ENCODE measurements at regions not wholly inside any gene's neighbourhood (a gene's known extent, or its start where the extent isn't known, plus 50 kb on each side); places are given as distances from the start of the nearest gene placed in this dataset.

DNA sequence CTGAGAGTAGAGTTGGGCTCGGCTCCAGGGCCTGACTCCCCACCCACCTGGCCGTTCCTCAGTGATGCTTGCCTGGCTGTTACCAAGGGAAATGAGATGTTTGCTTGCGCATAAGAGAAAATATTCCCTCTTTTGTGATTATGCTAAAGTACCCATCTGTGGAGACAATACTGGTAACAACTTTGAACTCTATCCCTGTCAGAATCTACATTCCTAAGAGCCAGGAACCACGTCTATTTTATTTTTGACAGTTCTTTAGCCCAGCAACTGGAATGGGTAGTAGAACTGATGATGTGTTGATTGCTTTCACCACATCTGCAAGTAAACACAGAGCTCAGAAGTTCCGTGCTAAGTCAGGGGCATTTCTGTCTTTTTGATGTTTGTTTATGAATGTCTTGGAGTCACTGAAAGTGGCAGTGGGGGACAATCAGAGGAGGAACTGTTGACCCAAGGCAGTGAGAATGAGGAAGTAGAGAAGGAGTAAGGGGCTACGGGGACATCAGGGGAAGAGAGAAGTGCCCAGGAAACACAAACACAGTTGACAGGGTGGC is 348.3 kb upstream of the SOX11 start:
- no peak for DNase-seq (ENCODE audit: low spot score)

DNA sequence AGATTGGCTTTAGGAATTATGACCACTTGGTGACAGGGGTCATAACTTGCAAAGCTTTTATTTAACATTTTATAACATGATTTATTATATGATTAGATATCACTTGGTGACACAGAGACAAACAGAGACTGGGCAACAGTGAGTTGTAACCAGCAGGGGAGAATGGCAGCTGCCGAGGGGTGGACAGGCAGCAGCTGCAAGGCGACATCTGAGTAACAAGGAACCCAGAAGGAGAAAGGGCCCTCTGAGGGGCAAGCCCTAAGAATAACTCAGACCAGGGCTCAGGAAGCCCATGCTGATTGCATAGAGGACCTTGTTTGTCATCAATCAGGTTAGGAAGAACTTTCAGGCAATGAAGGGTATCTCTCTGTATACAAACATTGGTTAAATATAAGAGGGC is 339.9 kb upstream of the SOX11 start:
- no peak for DNase-seq (ENCODE audit: low spot score)

DNA sequence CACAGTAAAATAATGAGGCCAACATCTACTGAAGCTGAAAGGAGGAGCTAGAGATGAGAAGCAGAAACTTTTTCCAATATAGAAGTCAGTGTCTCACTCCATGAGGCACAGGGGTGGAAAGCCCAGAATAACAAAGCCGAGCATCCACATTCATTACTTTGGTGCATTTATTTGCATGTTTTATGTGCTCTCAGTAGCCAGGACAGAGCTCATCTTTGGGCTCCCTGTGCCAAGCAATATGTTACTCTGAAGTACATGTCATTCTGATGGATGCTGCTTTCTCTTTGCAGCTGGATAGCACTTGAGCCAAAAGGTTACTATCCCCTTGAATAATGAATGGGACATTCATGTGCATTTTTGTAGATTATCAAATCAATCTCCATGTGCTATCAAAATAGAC is 338.6 kb upstream of the SOX11 start:
- no peak for DNase-seq (ENCODE audit: low spot score)

DNA sequence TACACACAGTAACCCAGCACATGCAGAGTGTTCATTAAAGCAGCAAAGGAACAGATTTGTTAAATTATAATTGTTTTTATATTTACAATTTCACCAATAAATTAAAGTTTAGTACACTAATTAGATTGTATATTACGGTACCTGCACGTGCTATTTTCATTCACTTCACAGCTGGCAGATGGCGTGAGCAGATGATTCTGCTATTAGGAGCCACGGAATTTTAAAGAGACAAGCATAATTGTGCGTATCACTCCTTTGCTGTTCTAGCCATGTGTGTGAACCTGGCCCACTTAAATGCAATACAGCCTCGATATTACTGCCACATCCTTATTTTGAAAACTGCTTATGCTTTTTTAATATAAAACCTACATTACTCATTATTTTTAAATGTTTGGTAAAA is 332.8 kb upstream of the SOX11 start:
- DNase-seq (ENCODE audit: low spot score): no peak

DNA sequence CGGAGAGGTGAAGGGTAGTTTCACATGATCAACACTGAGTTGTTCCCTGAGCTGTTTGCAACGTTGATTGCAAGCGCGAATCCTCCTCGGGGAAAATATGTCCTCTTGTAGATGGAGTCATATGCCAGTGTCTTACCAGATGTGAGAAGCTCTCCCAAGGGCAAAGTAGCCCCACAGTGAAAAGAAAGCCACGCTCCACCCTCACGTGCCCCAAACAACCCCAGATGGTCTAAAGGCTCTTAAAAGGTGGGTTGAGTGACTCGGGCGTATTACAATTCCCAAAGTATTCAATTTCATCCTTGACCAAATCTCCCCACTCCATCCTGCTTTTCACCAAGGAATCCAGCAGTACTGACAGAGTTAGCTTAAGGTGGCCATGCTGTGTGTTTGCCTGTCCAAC is 332.1 kb upstream of the SOX11 start:
- no peak for DNase-seq (ENCODE audit: low spot score)

DNA sequence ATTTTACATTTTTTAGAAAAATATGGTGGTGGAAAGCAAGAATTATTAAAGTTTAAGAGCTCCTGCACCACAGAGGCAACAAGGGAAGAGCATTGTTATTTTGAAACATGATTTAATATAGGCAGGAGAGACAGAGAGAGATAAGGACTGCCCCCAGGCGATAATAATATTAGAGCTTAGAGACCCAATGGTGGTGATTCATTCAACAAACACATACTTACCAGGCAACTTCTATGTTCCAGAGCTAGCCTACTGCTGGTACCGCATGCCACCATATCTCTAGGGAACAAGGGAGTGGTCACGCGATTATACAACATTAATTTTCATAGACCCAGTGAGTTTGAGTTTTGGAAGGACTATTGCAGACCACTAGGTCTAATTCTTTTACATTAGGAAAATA is 327.8 kb upstream of the SOX11 start:
- no peak for DNase-seq (ENCODE audit: low spot score)

DNA sequence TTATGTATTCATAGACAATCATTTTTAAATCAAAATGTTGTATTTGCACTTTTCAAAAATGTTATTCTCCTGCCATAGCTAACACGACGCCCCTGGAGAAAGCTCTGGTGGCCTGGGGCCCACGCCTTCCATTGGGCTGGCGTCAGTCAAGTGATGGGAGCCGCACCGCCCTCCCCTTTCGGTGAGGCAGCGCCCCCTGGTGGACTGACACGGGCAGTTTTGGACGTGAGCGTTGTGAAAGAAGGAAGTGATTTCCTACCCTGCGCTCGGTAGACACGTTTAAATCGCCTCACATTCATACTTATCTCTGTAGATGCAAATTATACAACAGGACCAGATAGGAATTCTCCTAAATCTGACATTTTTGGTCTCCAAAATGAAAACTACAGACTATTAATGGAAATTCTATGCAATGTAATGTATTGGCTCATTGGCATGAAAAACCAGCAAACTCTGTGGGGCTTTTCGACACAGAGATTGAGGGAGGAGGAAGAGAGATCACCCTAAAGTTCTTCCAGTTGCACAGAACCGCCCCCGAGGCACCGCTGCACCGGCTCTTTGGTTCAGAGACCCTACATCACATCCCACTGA is 326.2 kb upstream of the SOX11 start:
- peak; percentile 40 for DNase-seq (ENCODE audit: low spot score)

DNA sequence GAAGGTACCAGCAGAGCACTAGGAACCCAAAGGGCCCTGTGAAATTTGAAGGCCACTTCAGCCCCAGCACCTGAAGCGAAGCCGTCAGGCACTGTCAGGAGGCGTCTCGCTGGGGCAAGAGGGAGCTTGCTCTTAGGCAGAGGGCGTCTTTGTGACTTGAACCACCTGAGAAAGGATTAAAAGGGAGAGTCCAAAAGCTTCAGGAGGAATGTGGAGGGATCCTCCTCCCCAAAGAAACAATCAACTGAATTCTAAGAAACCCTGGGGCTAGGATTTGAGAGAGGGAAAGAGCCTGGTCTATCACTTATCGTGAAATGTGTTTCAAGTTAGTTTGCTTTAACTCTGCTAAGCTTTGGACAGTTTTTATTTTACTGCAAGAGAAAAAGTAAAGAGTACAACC is 324.9 kb upstream of the SOX11 start:
- DNase-seq (ENCODE audit: low spot score): no peak

DNA sequence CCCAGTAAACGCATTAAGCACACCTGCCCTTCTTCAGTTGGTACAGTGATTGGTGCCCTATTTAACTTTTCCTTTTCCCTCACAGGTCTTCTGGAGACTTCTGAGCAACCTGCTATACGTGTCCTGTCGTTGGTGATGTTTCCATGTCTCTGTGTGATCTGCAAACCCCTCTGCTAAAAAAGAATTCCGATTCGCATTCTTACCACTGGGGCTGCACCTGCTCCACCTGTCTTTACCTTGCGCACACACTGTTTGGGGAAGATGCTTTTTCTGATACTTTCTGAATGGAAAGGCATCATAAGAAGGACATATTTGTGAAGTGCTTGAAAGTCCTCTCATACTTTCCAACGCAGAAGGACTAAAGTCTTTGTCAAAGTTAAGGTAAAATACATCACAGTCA is 323.9 kb upstream of the SOX11 start:
- no peak for DNase-seq (ENCODE audit: low spot score)

DNA sequence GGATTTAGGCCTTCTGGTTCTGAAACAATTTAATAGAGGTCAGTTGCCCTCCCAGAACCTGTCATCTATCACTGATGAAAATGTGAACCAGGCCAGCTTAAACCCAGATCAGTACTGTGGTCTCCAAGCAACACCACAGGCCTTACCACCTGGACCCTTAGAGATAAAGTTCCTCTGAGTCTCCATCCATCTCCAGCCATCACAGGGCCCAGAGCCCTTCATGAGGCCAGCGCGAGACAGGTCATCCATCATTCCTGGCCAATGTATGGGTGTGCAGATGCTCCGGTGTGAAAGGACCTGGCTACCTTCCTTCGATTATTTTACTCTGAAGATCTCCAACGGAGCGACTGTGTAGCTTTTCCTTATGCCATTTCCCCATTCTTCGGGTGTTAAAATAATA is 322.7 kb upstream of the SOX11 start:
- DNase-seq (ENCODE audit: low spot score): no peak

DNA sequence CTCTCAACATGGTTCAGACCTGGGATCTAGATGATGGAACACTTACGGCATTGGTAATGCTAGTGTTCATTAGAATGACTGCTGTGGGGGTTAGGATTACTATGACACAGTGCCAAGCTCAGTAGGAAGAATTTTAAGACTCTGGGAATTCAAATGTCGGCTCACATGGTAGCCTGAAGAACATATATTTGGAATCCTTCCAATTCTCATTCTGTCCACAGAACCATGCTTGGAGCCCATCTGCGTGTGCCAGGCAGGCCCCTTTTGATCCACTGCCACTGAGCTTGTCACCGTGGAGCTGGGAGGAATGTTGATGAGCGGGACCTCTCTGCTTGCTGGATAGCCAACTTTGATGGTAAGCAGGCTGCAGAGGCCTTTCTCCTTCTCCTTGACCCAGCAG is 322.0 kb upstream of the SOX11 start:
- no peak for DNase-seq (ENCODE audit: low spot score)

DNA sequence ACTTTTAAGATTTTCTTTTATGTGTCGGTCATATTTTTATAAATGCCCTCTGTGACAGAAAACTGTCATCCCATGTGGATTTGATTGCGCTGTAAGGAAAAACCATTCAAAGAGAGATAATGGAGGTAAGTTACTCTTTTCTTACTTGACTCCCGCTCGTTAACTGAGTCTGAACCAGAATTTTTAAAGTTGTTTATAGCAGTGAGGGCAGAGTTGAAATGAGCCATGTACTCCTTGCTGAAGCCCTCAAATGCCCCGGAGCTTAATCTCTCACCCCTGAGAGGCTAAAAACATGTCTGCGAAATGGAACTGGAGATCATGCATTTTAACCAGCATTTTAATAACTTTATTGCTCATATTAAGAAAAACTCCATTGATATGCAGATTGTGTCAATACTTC is 320.0 kb upstream of the SOX11 start:
- DNase-seq (ENCODE audit: low spot score): no peak

DNA sequence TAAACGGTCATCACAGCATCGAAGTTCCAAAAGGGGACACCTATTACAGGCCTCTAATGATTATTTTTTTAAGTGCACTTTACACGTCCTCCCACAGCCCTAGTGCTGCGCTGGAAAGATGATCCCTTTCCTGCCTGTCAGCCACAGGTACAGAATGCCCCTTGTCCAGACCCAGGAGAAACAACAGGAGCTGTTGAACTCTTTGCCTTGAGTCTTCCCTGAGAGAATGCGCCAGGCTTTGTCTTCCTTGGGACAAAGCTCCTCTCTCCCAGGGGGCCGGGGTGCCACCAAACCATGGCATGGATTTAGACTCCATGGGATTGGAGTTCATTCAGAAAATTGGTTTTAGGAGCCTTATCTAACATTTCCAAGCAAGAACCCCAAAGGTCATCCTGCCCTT is 319.0 kb upstream of the SOX11 start:
- no peak for DNase-seq (ENCODE audit: low spot score)

DNA sequence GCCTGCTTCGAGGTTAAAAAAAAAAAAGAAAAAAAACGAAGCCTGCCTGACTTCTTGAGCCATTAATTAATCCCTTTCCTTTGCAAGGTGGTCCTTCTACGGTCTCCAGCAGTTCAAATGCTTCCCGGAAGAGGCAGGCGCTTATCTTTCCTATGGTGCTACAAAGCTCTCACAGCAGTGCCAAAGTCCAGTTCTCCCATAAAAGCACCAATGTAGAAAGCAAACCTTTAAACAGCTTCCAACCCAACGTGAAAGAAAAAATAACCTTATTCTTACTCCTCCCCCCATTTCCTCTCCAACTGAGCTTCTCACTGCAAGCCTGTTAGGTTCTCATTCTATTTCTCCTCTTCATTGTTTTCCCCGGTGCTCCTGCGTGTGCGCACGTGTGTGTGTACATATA is 317.4 kb upstream of the SOX11 start:
- DNase-seq (ENCODE audit: low spot score): no peak

DNA sequence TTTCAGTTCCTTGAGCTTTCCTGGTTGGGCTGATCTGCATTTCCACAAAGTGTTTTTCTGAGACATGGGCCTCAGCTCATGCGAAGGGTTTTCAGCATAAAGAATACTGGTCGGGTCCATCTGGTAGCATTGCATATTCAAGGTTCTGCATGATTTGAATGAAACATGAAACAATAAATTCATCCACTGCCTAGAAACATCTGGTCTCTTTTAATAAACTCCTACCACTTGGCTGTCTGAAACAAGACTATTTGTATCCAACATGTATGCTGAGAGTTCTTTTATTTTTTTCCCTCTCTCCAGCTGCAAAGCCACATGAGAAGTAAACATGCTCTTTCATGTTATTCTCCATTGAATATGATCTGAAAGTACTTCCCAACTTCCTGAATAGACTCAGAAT is 314.9 kb upstream of the SOX11 start:
- DNase-seq (ENCODE audit: low spot score): no peak

DNA sequence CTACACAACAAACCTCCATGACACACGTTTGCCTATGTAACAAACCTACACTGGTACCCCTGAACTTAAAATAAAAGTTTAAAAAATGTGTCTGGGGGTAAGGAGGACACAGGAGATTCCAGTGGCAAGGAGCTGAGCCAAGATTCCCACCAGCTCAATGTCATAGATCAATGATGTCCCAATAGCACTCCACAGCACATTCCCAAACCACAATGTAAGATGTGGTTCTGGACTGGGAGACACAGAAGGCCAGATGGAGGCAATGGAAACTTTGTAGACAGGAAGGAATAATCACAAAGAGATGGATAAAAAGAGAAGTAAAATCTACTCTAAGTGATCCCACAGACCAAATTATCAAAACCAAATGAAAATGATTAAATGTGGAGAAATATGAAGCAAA is 312.4 kb upstream of the SOX11 start:
- DNase-seq (ENCODE audit: low spot score): no peak

DNA sequence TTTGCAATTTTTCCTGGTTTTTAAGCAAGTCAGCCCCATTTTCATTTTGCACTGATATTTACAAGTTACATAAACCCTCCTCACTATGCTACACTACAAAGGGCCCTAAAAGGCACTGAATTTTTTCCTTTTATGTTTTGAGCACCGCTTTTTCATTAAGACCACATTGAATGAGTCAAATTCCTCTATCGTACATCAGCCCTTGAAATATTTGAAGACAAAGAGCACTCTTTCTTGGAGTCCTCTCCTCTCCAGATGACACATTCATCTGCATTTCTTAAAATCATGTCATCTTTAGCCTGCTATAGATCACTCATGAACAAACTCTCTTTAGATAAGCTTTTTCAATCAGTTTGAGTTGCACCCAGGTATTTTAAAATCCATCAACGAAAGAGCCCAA is 306.6 kb upstream of the SOX11 start:
- no peak for DNase-seq (ENCODE audit: low spot score)

DNA sequence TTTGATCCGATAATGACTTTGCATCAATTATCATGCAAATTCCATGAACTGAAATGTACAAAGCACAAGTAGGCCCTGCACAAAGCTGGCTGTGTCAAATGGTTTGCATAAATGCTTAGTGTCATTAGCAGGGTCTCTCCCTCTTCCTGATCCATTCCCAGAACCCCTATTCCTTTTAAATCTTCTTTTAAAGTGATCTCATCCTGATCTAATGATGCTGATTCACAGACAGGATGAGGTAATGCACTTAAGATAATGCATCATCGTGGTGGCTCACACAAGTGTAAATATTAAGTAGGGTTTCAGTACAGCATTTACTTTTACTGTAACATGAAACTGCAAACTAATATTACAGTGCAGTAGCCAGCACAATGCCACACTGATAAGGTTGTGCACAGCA is 304.8 kb upstream of the SOX11 start:
- DNase-seq (ENCODE audit: low spot score): no peak

DNA sequence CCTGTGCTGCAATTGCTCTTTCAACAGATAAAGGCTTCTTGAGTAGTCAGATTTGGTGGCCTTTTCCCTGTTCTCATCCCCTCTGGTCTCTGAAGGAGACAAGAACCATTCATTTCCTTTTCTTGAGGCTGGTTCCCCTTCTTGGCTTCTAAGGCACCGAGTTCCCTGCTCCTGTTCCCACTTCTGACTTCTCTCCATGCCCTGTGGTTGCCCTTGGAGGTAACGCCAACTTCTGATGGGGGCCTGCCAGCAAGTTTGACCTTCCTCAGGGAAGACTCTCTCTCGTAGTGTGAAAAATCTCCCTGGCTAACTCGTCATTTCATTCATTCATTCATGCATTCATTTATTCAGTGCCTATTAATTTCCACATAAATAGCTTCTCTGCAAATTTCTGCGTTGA is 302.4 kb upstream of the SOX11 start:
- DNase-seq (ENCODE audit: low spot score): no peak

DNA sequence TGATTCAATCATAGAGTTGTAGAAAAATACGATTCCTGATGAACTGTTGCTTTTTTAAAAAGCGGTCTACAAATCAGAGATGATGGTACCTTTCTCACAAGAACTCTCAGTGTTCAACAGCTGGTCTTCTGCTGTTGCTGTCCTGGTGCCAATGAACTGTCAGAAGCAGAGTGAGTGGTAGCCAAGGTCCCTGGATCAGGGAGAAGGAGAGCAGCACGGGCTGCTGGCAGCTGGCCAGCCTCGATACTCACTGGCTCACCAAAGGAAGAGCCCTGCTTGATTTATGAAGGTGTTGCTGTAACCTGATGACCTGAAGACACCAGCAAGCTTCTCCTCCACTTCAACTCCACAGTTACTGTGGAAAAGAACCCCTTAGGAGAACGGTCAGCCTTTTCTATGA is 300.8 kb upstream of the SOX11 start:
- DNase-seq (ENCODE audit: low spot score): no peak

DNA sequence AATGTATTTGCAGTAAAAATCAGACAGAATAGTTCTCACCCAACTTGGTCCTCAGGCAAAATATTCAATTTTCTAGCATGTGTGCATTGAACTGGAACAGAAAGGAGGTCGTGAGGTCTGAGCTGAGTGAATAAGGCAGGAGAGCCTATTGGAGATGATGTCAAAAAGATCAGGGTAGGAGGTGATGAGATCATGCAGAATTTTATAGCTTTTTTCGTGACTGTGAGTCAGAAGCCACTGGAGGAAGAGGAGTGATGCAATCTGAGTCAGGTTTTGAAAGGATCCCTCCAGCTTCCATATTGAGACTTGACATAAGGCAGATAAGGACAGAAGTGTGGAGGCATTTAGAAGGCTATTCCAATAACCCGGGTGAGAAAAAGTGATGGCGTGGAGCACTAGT is 299.5 kb upstream of the SOX11 start:
- no peak for DNase-seq (ENCODE audit: low spot score)

DNA sequence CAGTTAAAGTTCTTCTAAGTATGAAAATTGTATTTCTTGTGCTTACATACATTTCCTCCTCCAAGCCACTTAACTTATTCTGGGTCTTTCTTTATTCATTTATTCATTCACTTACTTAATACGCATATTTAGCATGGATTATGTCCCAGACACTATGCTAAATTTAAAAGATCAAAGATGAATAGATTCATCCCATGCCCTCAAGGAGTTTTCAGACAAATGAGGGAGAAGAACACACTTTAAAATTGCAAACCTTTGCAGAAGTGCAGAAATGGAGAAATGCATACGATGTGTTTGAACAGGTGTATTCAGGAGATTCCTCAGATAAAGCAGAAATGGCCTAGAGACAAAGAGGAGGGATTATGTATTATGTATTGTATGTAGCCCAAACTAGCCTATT is 298.7 kb upstream of the SOX11 start:
- no peak for DNase-seq (ENCODE audit: low spot score)

DNA sequence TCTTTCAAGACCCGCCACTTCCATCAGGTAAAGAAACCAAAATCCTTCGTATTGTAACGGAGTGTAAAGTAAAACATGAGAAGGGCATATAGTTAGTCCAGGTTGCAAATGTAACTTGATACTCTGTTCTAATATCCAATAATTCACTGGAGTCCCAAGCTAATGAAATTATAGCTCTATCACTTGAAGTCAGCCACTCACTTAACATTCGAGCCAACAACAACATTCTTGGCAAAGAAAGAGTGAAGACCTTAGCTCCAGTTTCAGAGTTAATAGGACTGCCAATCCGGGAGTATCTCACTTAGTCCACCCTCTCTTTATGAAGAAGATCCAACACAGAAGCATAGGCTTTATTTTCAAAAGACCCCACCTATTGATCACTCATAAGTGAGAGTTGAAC is 298.0 kb upstream of the SOX11 start:
- no peak for DNase-seq (ENCODE audit: low spot score)

DNA sequence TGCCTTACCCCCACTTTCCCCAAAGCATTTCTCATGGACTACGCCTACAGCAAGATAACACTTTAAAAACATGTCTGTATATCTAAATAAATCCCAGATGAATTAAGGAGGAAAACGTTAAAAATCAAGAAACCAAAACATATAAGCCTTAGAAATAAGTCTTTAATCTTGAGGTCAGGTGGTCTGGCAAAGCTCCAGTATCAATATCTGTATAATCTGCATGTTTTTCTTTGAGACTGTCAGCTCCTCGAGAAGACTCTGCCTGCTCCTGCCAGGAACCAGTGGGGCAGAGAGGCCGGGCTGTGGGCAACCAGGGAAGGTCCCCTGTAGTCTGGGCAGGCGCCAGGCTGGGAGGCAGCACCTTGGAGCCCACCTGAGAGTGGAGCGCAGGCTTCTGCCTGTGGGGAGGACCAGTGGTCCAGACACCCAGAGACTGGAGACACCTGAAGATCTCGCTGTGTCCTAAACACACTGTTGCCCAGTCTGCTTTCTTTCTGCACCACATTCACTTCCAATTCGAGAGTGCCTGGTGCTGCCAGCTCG is 291.0 kb upstream of the SOX11 start:
- DNase-seq (ENCODE audit: low spot score): no peak

DNA sequence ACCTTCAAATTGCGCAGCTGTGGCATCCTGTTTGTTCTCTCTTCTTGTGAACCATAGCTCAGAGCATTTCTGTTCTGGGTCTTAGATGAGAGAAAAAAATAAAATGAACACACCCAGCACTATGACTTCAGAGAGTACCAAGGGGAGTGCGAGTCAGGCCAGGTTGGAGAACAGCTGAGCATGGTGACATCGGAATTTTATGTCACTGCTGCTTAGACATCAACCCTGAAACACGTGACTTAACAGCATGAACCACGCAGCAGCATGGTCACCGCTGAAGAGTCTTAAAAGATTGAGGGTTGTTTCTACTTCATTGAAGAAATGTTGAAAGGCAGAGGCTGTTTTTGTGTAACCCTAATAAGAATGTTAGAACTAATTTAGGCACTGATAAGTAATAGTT is 288.8 kb upstream of the SOX11 start:
- DNase-seq (ENCODE audit: low spot score): no peak
